ENCODE measurements at regions not wholly inside any gene's neighbourhood (a gene's known extent, or its start where the extent isn't known, plus 50 kb on each side); places are given as distances from the start of the nearest gene placed in this dataset.

DNA sequence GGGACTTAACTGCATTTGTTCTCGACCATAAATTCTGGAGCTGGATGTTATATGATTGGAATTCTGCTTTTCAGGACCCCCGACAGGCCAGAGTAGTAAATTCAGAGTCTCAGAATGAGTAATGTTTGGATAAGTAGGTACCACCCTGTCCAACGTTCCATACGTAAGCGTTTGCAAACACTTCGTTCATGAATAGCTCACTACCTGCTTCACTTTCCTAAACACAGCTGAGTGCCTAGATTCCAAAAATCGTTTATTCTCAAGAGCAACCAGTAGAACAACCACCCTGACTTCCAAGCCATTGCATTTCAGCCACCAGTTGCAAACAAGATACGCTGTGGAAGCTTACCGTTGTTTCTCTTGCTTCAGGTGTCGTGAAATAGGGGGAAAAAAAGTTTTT is 101.3 kb upstream of the DMRT1 start:
- TF ChIP-seq ZBTB7A (IDR thresholded peaks at IDR 0.05; ENCODE audit: low read depth) (no peak), EGR1 (IDR thresholded peaks at IDR 0.05) (no peak)

DNA sequence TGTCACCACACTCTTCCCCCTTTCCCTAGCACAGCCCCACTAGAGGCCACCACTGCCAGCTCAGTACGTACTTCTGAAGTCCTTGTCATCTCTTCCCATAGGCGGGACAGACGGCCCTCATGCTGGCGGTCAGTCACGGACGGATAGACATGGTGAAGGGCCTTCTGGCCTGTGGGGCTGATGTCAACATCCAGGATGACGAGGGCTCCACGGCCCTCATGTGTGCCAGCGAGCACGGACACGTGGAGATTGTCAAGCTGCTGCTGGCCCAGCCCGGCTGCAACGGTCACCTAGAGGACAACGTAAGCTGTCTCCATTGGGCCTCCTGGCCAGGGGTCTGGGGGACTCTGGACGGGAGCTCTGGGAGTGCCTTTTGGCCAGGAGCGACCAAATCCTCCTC is 99.4 kb upstream of the DMRT1 start:
- TF ChIP-seq TCF12 (IDR thresholded peaks at IDR 0.05; ENCODE audit: low read depth), result no peak

DNA sequence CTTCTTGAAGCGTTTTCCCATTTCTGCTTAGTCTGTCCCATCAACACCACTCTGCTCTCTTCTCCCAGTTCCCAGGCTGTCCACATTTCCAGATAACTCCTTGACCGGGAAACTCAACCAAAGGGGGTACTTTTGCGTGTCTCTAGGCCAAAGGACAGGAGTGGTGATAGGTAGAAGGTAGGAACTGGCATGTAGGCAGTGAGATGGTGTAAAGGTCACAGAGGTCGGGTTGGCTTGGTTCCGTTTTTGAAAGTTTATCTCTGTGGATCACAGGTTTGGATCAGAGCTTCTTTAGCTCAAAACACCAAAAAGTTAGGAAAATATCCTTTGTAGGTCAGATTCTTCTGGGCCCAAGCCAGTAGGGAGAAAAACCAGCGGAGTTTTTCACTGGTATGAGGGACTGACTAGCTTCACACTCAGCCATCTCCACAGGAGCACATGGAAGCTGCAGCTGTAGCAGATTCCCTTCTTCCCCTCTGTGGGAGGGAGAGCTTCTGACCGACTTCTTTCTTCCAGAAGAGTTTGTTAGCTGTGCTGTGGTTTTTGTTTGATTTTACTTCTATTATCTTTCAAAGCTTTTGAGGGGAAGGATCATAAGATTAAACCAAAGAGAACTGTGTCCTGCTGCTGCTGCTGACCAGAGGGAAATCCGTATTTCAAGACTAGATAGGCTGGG is 98.4 kb upstream of the DMRT1 start:
- TF ChIP-seq FOXM1 (IDR thresholded peaks at IDR 0.05; ENCODE audit: borderline replicate concordance, low read depth), result no peak
- no peak for TF ChIP-seq CREB1 (IDR thresholded peaks at IDR 0.05; ENCODE audit: low read depth)
- no peak for TF ChIP-seq EP300 (IDR thresholded peaks at IDR 0.05; ENCODE audit: borderline replicate concordance)
- no peak for TF ChIP-seq YY1 (IDR thresholded peaks at IDR 0.05; ENCODE audit: low read depth)
- TF ChIP-seq ZBTB7A (IDR thresholded peaks at IDR 0.05; ENCODE audit: low read depth), result no peak
- no peak for TF ChIP-seq TEAD4 (IDR thresholded peaks at IDR 0.05)

DNA sequence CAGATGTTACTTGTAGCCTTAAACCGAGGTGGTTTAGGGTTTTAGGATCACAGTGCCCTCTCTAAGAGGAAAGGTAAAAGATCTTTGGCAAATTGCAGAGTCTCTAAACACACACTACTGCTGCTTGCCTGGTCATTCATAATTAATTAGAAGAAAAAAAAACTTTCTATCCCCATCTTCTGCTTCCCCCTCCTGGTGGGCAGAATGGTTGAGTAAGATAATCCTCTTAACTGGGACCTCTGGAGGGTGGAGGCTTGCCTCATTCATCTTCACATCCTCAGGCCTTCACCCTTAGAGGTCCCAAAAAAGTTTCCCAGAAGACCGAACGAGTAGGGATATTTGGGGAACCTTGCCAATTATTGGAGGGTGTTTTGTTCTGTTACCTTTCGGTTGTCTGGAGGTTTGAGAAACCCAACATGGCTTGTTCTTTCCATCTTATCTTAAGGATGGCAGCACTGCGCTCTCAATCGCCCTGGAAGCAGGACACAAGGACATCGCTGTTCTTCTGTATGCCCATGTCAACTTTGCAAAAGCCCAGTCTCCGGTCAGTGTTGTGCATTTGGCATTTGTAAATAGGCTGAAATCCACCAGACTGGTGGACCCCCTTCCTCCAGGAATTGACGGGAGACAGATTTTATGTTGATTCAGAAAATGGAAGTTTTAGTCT is 97.3 kb upstream of the DMRT1 start:
- TF ChIP-seq NFIC (IDR thresholded peaks at IDR 0.05) (no peak), TCF12 (IDR thresholded peaks at IDR 0.05; ENCODE audit: low read depth) (no peak), TAF1 (IDR thresholded peaks at IDR 0.05; ENCODE audit: low read depth) (no peak), RAD21 (IDR thresholded peaks at IDR 0.05; ENCODE audit: low read depth) (no peak), ZBTB7A (IDR thresholded peaks at IDR 0.05; ENCODE audit: low read depth) (no peak), CEBPB (IDR thresholded peaks at IDR 0.05) (no peak), EP300 (IDR thresholded peaks at IDR 0.05; ENCODE audit: borderline replicate concordance) (no peak), EGR1 (IDR thresholded peaks at IDR 0.05) (no peak), TEAD4 (IDR thresholded peaks at IDR 0.05) (no peak), CREB1 (IDR thresholded peaks at IDR 0.05; ENCODE audit: low read depth) (no peak)
- TF ChIP-seq, protein P1, sequence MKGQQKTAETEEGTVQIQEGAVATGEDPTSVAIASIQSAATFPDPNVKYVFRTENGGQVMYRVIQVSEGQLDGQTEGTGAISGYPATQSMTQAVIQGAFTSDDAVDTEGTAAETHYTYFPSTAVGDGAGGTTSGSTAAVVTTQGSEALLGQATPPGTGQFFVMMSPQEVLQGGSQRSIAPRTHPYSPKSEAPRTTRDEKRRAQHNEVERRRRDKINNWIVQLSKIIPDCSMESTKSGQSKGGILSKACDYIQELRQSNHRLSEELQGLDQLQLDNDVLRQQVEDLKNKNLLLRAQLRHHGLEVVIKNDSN (IDR thresholded peaks at IDR 0.05), result no peak
- TF ChIP-seq, protein P2, sequence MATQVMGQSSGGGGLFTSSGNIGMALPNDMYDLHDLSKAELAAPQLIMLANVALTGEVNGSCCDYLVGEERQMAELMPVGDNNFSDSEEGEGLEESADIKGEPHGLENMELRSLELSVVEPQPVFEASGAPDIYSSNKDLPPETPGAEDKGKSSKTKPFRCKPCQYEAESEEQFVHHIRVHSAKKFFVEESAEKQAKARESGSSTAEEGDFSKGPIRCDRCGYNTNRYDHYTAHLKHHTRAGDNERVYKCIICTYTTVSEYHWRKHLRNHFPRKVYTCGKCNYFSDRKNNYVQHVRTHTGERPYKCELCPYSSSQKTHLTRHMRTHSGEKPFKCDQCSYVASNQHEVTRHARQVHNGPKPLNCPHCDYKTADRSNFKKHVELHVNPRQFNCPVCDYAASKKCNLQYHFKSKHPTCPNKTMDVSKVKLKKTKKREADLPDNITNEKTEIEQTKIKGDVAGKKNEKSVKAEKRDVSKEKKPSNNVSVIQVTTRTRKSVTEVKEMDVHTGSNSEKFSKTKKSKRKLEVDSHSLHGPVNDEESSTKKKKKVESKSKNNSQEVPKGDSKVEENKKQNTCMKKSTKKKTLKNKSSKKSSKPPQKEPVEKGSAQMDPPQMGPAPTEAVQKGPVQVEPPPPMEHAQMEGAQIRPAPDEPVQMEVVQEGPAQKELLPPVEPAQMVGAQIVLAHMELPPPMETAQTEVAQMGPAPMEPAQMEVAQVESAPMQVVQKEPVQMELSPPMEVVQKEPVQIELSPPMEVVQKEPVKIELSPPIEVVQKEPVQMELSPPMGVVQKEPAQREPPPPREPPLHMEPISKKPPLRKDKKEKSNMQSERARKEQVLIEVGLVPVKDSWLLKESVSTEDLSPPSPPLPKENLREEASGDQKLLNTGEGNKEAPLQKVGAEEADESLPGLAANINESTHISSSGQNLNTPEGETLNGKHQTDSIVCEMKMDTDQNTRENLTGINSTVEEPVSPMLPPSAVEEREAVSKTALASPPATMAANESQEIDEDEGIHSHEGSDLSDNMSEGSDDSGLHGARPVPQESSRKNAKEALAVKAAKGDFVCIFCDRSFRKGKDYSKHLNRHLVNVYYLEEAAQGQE (IDR thresholded peaks at IDR 0.05; ENCODE audit: low read depth), result no peak
- TF ChIP-seq, protein P3, sequence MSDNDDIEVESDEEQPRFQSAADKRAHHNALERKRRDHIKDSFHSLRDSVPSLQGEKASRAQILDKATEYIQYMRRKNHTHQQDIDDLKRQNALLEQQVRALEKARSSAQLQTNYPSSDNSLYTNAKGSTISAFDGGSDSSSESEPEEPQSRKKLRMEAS (IDR thresholded peaks at IDR 0.05), result no peak

DNA sequence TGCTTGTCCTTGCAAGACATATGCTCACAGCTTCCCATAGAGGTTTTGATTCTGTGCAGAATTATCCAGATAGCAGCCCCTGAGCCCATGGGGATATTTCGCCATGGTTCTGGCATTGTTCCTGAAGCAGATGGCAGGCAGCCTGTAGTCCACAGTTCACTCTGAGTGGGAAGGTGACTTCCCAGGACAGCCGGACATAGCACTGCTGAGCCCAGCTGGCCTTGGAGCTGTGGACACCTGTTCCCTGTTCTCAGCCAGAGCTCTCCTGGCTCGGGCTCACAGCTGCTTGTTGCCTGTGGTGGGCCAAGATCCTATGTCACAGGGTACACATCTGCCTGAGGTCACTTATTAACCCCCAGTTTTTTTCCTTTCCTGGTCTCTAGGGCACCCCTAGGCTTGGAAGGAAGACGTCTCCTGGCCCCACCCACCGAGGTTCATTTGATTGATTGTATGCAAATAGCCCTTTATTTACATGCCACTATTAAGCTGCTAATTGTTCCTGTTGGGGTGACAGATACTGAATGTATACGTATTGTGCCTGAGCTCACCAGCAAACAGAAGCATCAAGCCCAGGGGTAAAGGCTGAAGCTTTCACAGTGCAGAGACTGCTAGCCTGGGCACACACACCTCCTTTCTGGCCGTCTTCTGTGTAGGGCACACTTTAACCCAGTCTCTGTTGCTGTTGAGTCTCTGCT is 96.6 kb upstream of the DMRT1 start:
- TF ChIP-seq CEBPB (IDR thresholded peaks at IDR 0.05) (no peak), RAD21 (IDR thresholded peaks at IDR 0.05; ENCODE audit: low read depth) (no peak), EGR1 (IDR thresholded peaks at IDR 0.05) (no peak)

DNA sequence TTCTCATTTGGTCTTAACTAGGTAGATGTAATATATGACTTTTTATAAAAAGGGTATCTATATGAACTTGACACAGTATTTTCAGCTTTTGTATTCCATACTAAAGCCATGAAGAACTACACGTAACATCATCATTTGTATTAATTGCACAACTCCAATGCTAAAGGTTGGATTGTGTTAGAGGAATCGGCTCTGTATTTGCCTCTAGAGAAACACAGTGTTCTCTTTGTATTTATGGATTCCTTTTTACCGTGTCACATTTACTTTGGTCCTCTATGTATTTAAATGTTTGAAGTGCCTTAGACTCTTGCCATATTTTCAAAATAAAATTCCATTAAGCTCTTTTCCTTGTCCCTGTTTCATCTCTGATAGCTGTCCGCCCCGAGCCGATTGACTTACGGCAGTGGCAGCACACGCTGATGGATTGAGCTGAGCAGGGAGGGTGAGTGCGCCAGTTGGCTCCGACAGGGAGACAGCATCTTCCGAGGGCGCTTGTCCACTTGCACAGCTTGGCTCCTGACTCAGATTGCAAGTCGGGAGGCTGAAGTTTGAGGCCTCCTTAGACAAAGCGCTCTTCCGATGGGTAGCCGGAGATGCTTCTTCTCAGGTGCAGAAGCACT is 95.6 kb upstream of the DMRT1 start:
- TF ChIP-seq TCF12 (IDR thresholded peaks at IDR 0.05; ENCODE audit: low read depth) (no peak), EGR1 (IDR thresholded peaks at IDR 0.05) (no peak), CEBPB (IDR thresholded peaks at IDR 0.05) (no peak), YY1 (IDR thresholded peaks at IDR 0.05; ENCODE audit: low read depth) (no peak), CREB1 (IDR thresholded peaks at IDR 0.05; ENCODE audit: low read depth) (no peak), TEAD4 (IDR thresholded peaks at IDR 0.05) (no peak), TAF1 (IDR thresholded peaks at IDR 0.05; ENCODE audit: low read depth) (no peak), ZBTB7A (IDR thresholded peaks at IDR 0.05; ENCODE audit: low read depth) (no peak), EP300 (IDR thresholded peaks at IDR 0.05; ENCODE audit: borderline replicate concordance) (no peak), FOXM1 (IDR thresholded peaks at IDR 0.05; ENCODE audit: borderline replicate concordance, low read depth) (no peak), RAD21 (IDR thresholded peaks at IDR 0.05; ENCODE audit: low read depth) (no peak), NFIC (IDR thresholded peaks at IDR 0.05) (no peak)
- TF ChIP-seq, protein P3 (IDR thresholded peaks at IDR 0.05), result no peak
- TF ChIP-seq, protein P1 (IDR thresholded peaks at IDR 0.05), result no peak
- TF ChIP-seq, protein P2 (IDR thresholded peaks at IDR 0.05; ENCODE audit: low read depth), result no peak
